Activated CD8-positive, alpha-beta memory T cell treated with anti-CD3 and anti-CD28 coated beads, Interleukin-2, amount 50 U/mL, for 24 hours (primary cell): ENCODE measurements at regions not wholly inside any gene's neighbourhood (a gene's known extent, or its start where the extent isn't known, plus 50 kb on each side); places are given as distances from the start of the nearest gene placed in this dataset.

Experiments
- DNase-seq: peaks from one replicate; pipeline ENCODE4 v3.0.0-alpha.2; 2020; ENCODE audit errors: extremely low read depth

DNA sequence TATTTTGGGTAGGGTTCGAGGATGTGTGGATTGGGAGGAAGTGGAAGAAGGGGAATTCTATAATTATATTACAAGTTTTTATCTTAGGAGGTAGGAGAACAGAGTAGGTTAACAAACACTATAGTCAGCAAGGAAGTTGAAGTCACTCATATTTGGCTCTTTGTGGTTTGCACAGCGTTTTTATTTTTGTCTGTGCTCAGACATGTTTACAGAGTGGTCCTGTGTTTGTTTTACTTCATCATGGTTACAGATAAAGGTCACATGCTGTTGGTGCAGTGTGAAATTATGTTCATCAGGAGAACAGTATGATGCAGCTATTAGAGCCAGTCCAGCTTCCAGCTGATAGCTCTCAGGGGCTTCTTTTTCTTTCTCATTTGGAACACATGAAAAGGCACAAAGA is 299.9 kb upstream of the SFRP2 start:
- no peak for DNase-seq

DNA sequence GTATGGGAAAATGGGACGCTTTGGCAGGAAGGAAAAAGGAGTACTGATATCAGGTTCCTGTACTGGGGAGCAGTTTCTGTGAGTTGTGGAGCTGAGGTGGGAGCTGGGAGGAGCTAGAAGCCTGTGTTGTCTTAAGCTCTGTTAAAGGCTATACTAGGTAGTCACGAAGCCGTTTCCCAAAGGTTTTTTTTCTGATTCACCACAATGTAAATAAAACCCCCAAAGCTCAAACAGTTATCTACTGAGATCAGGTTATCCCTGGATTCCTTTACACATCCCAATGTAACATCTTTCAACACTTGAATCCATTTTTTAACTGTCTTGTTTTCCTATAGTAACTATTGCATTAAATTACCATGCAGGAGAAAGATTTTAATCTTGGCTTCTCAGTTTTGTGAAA is 297.4 kb upstream of the SFRP2 start:
- no peak for DNase-seq

GRCh38 chr4:154084864-154085263 is 296.0 kb upstream of the SFRP2 start:
- no peak for DNase-seq

DNA sequence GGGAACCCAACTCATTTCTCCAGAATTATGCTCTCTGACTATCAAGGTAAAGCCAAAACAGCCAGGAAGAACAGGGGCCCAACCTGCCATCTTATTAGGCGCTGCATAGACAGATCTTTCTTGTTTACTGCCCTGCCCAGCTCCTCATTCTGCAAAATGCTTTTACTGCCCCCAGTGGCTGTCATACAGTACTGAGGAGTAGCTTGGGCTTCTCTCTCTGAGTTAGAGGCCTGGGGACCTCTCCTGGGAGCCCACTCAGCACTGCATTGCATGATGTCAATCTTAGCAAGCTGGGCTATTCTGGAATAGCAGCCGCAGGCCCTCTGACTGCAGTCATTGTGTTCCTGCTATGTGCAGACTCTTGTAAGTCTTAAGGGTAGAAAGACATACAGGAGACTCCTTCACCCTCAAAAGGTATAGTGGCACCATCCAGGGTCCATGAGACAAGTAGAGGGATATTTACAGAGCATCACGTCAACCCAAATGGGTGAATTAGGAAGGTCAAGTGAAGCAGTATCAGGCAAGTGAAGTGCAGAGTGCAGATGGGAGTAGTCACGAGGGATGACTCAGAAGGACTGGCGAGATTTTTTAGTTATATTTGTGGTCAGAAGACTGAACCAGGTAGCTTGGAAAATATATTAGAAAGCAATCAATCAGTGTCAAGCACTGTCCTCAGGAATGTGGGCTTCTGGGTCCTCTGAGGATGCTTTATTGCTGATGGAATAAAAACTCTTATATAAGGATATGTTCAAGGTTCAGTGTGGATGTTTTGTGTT is 294.1 kb upstream of the SFRP2 start:
- DNase-seq: no peak

DNA sequence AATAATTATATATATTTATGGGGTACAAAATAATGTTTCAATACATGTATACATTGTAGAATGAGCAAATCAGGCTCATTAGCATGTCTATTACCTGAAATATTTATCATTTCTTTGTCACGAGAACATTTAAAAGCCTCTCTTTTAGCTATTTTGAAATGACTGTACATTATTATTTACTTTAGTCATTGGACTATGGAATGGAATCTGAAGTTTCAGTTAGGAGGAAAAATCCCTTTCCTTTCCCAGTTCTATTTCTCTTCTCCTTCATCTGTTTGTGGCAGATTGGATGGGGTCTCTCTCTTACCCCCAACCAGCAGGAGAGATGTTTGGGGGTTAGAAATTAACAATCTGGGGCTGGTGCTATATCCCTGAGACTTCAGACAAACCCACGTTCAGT is 292.5 kb upstream of the SFRP2 start:
- no peak for DNase-seq

- no peak for DNase-seq
Observed at GRCh38 chr4:154078504-154079350, 289.8 kb upstream of the SFRP2 start.

DNA sequence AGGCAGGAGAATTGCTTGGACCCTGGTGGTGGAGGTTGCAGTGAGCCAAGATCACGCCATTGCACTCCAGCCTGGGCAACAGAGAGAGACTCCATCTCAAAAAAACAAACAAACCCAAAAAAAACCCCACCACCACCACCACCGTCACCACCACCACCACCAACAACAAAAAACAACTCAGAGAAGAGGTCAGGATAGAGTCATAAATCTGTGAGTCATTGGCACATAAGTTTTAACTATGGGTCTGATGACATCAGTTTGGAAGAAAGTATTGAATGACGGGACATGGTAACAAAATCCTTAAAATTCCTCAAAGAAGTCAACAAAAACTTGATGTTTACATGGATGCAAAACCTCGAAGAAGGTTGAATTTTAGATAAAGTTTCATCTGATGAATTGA is 288.0 kb upstream of the SFRP2 start:
- no peak for DNase-seq

GRCh38 chr4:154073107-154073822 is 284.4 kb upstream of the SFRP2 start:
- DNase-seq: no peak

DNA sequence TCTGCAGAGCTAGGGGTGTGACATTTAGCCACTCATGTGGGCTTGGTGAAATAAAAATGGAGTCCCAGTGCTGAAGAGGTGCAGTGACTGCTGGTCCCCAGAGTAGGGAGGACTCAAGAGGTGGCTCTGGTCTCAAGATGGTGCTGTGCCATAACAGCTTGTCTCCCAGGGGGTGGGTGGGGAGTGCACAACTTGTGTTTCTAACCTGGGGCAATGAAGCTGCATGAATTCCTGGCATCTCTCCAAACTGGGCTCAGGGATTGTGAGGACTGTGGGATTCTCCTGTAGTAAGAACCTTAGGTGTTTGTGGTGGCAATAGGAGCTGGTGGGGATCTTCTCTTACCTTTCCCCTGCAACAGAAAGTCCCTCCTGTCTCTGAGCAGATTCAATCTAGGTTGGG is 278.9 kb upstream of the SFRP2 start:
- no peak for DNase-seq

DNA sequence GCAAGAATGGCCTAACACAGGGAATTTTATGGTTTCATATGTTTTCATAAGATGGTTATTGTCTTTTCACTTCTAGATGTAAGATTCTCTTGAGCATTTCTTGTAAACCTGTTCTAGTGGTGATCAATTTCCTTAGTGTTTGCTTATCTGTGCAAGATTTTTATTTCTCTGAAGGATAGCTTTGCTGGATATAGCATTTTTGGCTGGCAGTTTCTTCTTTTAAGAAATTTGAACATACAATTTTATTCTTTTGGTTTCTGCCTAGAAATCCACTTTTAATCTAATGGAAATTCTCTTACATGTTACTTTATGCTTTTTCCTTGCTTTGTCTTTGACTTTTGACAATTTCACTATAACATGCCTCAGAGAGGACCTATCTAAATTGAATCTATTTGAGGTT is 276.5 kb upstream of the SFRP2 start:
- no peak for DNase-seq

- no peak for DNase-seq
Observed at GRCh38 chr4:154064244-154064643, 275.4 kb upstream of the SFRP2 start.

DNA sequence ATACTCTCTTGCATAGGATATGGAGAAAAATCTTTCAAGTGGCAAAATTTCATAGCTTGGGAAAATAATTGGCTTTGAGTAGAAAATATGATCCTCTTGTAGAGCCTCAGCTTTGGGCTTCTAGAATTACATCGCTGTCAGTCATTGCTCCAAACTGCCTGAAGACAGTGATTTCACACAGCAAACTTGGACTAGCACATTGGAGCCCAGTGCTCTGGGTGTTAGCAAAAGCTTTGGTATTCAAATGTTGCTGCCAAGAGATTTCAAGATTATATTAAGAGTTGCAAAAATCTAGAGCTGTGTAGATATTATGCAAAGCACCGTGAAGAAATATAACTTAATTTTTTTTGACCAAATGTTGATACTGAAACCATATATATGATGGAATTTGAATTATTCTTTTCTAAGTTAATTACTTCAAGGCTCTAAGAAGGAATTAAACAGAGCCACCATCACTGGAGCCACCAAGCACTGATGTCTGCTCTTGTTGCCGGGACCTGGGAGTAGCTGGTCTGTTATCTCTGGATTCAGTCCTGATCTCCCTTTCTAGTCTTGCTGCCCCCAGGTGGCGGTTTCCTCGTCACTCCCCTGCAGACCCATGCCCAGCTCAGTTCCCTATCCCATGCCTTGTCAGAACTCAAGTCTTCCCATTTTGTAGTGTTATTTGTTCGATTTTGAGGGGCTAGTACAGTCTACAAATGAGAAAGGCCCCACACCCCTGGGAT is 260.7 kb upstream of the SFRP2 start:
- no peak for DNase-seq

DNA sequence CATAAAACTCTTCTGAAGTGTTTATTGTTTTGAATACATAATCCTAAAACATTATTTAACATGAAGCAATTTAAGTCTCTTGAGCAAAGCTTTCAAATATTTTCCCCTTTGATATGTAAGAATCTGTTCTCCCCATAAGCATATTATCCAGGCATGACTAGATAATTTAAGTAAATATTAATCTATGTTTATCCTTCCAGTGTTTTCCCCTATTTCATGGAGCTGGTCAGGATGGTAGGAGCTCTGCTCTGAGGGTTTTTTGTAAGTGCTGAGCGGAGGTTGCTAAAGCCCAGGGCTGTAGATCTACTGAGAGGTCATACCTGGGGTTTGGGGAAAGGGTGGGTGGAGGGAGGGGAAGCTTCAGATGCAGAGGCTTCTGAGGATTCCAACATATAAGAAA is 258.9 kb upstream of the SFRP2 start:
- no peak for DNase-seq

GRCh38 chr4:154044742-154045485 is 256.0 kb upstream of the SFRP2 start:
- DNase-seq: no peak

GRCh38 chr4:154044108-154044531 is 255.2 kb upstream of the SFRP2 start:
- DNase-seq: no peak

GRCh38 chr4:154041640-154042039 is 252.8 kb upstream of the SFRP2 start:
- no peak for DNase-seq

GRCh38 chr4:154039435-154040343 is 250.8 kb upstream of the SFRP2 start:
- no peak for DNase-seq

DNA sequence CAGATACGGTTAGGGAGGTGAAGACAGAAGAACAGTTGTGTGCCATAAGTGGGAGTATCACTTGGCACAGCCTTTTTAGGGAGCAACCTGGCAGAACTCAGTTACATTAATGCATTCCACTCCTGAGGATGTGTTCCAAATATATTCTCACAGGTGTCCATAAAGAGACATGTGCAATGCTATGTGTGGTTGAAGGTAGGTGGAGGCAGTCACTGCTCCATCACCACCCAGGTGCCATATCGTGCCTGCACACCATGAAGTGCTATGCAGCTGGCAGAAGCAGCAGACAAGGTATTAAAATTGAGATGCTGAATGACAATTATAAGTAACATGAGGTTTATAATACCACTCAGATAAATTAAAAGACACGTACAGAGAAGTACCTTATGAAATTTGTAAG is 248.0 kb upstream of the SFRP2 start:
- no peak for DNase-seq

GRCh38 chr4:154035341-154035740 is 246.5 kb upstream of the SFRP2 start:
- DNase-seq: no peak

DNA sequence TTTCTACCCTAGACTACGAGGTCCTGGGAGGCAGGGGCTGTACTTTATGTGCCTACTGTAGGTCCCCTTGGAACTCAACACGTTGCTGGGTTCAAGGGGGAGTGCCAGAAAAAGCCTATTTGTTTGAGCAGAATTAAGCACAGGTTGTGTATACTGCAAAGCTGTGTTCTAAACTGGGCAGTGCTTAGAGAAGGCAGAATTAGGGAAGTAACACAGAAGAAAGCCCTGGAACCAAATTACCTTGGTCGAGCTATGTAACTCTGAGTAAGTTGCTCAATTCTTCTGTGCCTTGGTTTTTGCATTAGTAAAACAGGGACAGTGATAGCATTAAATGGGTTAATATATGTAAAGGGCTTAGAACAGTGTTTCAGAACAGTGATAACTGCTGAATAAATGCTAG is 245.0 kb upstream of the SFRP2 start:
- DNase-seq: no peak
